GM23338 (cell line): ENCODE measurements at regions not wholly inside any gene's neighbourhood (a gene's known extent, or its start where the extent isn't known, plus 50 kb on each side); places are given as distances from the start of the nearest gene placed in this dataset.

ENCODE experiments used
- ATAC-seq: fragments of 200-7000 bp; cut with Tn5 transposase; 3 replicates; pipeline ENCODE4 v1.9.1; 2020
- DNase-seq: peaks from one replicate; pipeline ENCODE4 v3.0.0-alpha.2; 2015; ENCODE audit warnings: low spot score
- H2AFZ ChIP-seq: fragments of 200-600 bp; sonication (generic); 2 replicates; pipeline ENCODE4 v1.8.0; 2016; ENCODE audit warnings: antibody characterized with exemption, mild to moderate bottlenecking, moderate library complexity
- H3F3A ChIP-seq: fragments of 200-600 bp; sonication (generic); replicated peaks from 2 replicates; pipeline ENCODE4 v1.8.0; 2017; ENCODE audit warnings: antibody characterized with exemption, mixed run types, low read depth
- H3K27ac ChIP-seq: fragments of 200-600 bp; sonication (generic); 2 replicates; pipeline ENCODE4 v1.6.1; 2016; ENCODE audit warnings: low read depth
- H3K27me3 ChIP-seq: fragments of 200-600 bp; sonication (generic); 2 replicates; pipeline ENCODE4 v1.8.0; 2016; ENCODE audit warnings: mild to moderate bottlenecking, mixed run types, moderate library complexity; ENCODE audit not compliant: insufficient read depth
- H3K36me3 ChIP-seq: fragments of 200-600 bp; sonication (generic); 2 replicates; pipeline ENCODE4 v1.8.0; 2016; ENCODE audit warnings: mild to moderate bottlenecking; ENCODE audit not compliant: insufficient read depth
- H3K4me1 ChIP-seq: fragments of 200-600 bp; sonication (generic); 2 replicates; pipeline ENCODE4 v1.8.0; 2016; ENCODE audit warnings: mild to moderate bottlenecking, moderate library complexity; ENCODE audit not compliant: insufficient read depth
- H3K4me2 ChIP-seq: fragments of 200-600 bp; sonication (generic); 2 replicates; pipeline ENCODE4 v1.7.1; 2017; ENCODE audit warnings: mixed run types
- H3K4me3 ChIP-seq: fragments of 200-600 bp; sonication (generic); 2 replicates; pipeline ENCODE4 v1.6.1; 2016; ENCODE audit warnings: mixed run types
- H3K79me2 ChIP-seq: fragments of 200-600 bp; sonication (generic); replicated peaks from 2 replicates; pipeline ENCODE4 v1.8.0; 2017; ENCODE audit warnings: mild to moderate bottlenecking; ENCODE audit not compliant: insufficient read depth
- H3K9me2 ChIP-seq: fragments of 200-600 bp; sonication (generic); 2 replicates; pipeline ENCODE4 v1.8.0; 2017; ENCODE audit not compliant: insufficient read depth
- H4K20me1 ChIP-seq: fragments of 200-600 bp; sonication (generic); replicated peaks from 2 replicates; pipeline ENCODE4 v1.8.0; 2017; ENCODE audit warnings: mild to moderate bottlenecking; ENCODE audit not compliant: insufficient read depth
- H3K27ac Mint-ChIP-seq: 2 replicates; pipeline ENCODE4 v1.8.0; 2020; ENCODE audit warnings: inconsistent platforms, mild to moderate bottlenecking, moderate library complexity, mixed read lengths
- H3K27me3 Mint-ChIP-seq: 3 replicates; pipeline ENCODE4 v1.8.0; 2022; ENCODE audit warnings: low read depth, mild to moderate bottlenecking, moderate library complexity, mixed read lengths, inconsistent platforms; ENCODE audit not compliant: insufficient read depth, poor library complexity
- H3K36me3 Mint-ChIP-seq: 3 replicates; pipeline ENCODE4 v1.8.0; 2021; ENCODE audit warnings: low read depth, mild to moderate bottlenecking, inconsistent platforms, moderate library complexity, mixed read lengths
- H3K4me1 Mint-ChIP-seq: 3 replicates; pipeline ENCODE4 v1.8.0; 2020; ENCODE audit warnings: mild to moderate bottlenecking, inconsistent platforms, mixed read lengths
- H3K4me3 Mint-ChIP-seq: 3 replicates; pipeline ENCODE4 v1.8.0; 2021; ENCODE audit warnings: moderate library complexity, mild to moderate bottlenecking, inconsistent platforms, mixed read lengths
- H3K9me3 Mint-ChIP-seq: 3 replicates; pipeline ENCODE4 v1.8.0; 2020; ENCODE audit warnings: moderate library complexity, mild to moderate bottlenecking, inconsistent platforms, mixed read lengths
- CREB1 ChIP-seq: fragments of 250-450 bp; sonication (Bioruptor Pico); IDR thresholded peaks from 2 replicates; pipeline ENCODE4 v1.5.0; 2020; ENCODE audit warnings: low read depth, mild to moderate bottlenecking, moderate library complexity
- CTCF ChIP-seq, 2 experiments: fragments of 200-600 bp in 1 of 2; sonication (generic) in 1 of 2; conservative IDR thresholded peaks; 2 replicates each; pipeline versions ENCODE4 v1.5.1 to v1.6.1; 2016 to 2017; ENCODE audit warnings: antibody characterized with exemption in 2 of 2, low read depth in 2 of 2, mild to moderate bottlenecking in 2 of 2, moderate library complexity in 1 of 2
- EZH2phosphoT487 ChIP-seq: fragments of 200-600 bp; sonication (generic); IDR thresholded peaks from one replicate; pipeline ENCODE4 v1.8.1; 2018; ENCODE audit warnings: antibody characterized with exemption; ENCODE audit not compliant: unreplicated experiment
- JUNB ChIP-seq: IDR thresholded peaks from one replicate; pipeline ENCODE4 v1.6.1; 2016; ENCODE audit warnings: antibody characterized with exemption; ENCODE audit not compliant: unreplicated experiment
- NANOG ChIP-seq: IDR thresholded peaks from 2 replicates; pipeline ENCODE4 v1.6.1; 2016; ENCODE audit warnings: antibody characterized with exemption, borderline replicate concordance
- POLR2AphosphoS5 ChIP-seq: IDR thresholded peaks from 2 replicates; pipeline ENCODE4 v1.6.1; 2016; ENCODE audit warnings: antibody characterized with exemption, low read depth
- REST ChIP-seq: IDR thresholded peaks from one replicate; pipeline ENCODE4 v1.6.1; 2018; ENCODE audit warnings: antibody characterized with exemption; ENCODE audit not compliant: unreplicated experiment
- STAT1 ChIP-seq: IDR thresholded peaks from one replicate; pipeline ENCODE4 v1.6.1; 2016; ENCODE audit warnings: antibody characterized with exemption; ENCODE audit not compliant: unreplicated experiment
- ZNF114 ChIP-seq: fragments of 250-450 bp; sonication (Bioruptor Pico); IDR thresholded peaks from 2 replicates; pipeline ENCODE4 v1.5.0; 2020; ENCODE audit warnings: mild to moderate bottlenecking, moderate library complexity
- ZNF331 ChIP-seq: fragments of 250-450 bp; sonication (Bioruptor Pico); IDR thresholded peaks from 2 replicates; pipeline ENCODE4 v1.5.0; 2020; ENCODE audit warnings: low read depth, mild to moderate bottlenecking, moderate library complexity
- ZNF462 ChIP-seq: fragments of 250-450 bp; sonication (Bioruptor Pico); IDR thresholded peaks from 2 replicates; pipeline ENCODE4 v1.5.0; 2020; ENCODE audit warnings: mild to moderate bottlenecking, moderate library complexity

GRCh38 chr6:91816335-91816734 lies 1229.5 kb upstream of the MAP3K7 start (continued):
- TF ChIP-seq REST, result no peak
- no peak for TF ChIP-seq CREB1 (CRISPR knock-in tag)

- no peaks in the 10 kb centered on the region for H3K9me3 Mint-ChIP-seq
- no peak for TF ChIP-seq ZNF331
- TF ChIP-seq POLR2AphosphoS5, result no peak
- TF ChIP-seq CTCF (conservative IDR thresholded peaks at IDR 0.05; ENCODE audit: low read depth in 2 of 2), result no peak
- no peak for TF ChIP-seq ZNF462 (CRISPR knock-in tag)
- no peak for TF ChIP-seq STAT1
- TF ChIP-seq REST, result no peak
- no peak for TF ChIP-seq ZNF114
- no peak for TF ChIP-seq JUNB
- TF ChIP-seq EZH2phosphoT487, result no peak
- TF ChIP-seq CREB1 (CRISPR knock-in tag), result no peak
- no peak for TF ChIP-seq NANOG
These were observed 1226.8 kb upstream of the MAP3K7 start for GRCh38 chr6:91813641-91814040.

More at GRCh38 chr6:91813641-91814040, 1226.8 kb upstream of the MAP3K7 start:
- H3K4me3 Mint-ChIP-seq, result no peak overlapping the region
- peaks cover 11% of the 10 kb centered on the region for H3K4me1 Mint-ChIP-seq
- Histone ChIP-seq H3K27ac (no peak overlapping the region), H3K4me3 (no peak overlapping the region), H3K4me2 (no peak overlapping the region), H3K36me3 (no peaks in the 10 kb centered on the region), H2AFZ (no peak overlapping the region), H3F3A (no peaks in the 10 kb centered on the region), H4K20me1 (no peaks in the 10 kb centered on the region), H3K27me3 (no peaks in the 10 kb centered on the region), H3K4me1 (peaks cover 4% of the 10 kb centered on the region; the same call in 1 of the 2 replicates), H3K9me2 (no peaks in the 10 kb centered on the region), H3K79me2 (no peaks in the 10 kb centered on the region)
- no peaks in the 10 kb centered on the region for H3K27me3 Mint-ChIP-seq
- DNase-seq, result no peak
- H3K36me3 Mint-ChIP-seq, result no peaks in the 10 kb centered on the region
- H3K27ac Mint-ChIP-seq, result no peak overlapping the region
- ATAC-seq, result no peak
